PFSK-1 (cell line): ENCODE measurements at regions not wholly inside any gene's neighbourhood (a gene's known extent, or its start where the extent isn't known, plus 50 kb on each side); places are given as distances from the start of the nearest gene placed in this dataset.

ENCODE experiments used
- POLR2AphosphoS5 ChIP-seq: IDR thresholded peaks from 2 replicates; pipeline ENCODE4 v1.6.1; 2012; ENCODE audit warnings: low read depth, mild to moderate bottlenecking, control low read depth, low read length, moderate library complexity
- REST ChIP-seq, 2 experiments: IDR thresholded peaks; 2 replicates each; pipeline versions ENCODE4 v1.6.1 to v1.8.0; 2011 to 2012; ENCODE audit warnings: low read depth in 2 of 2, low read length in 2 of 2, control low read depth in 1 of 2, inconsistent platforms in 1 of 2, mild to moderate bottlenecking in 1 of 2, moderate library complexity in 1 of 2; ENCODE audit not compliant: insufficient read depth in 1 of 2
- TAF1 ChIP-seq: IDR thresholded peaks from 2 replicates; pipeline ENCODE4 v1.6.1; 2012; ENCODE audit warnings: low read length, control low read depth, borderline replicate concordance; ENCODE audit not compliant: insufficient read depth

- TF ChIP-seq REST (IDR thresholded peaks at IDR 0.05; ENCODE audit: insufficient read depth in 1 of 2, low read depth in 2 of 2, low read length in 2 of 2) (no peak), POLR2AphosphoS5 (no peak), TAF1 (no peak)
Measured at GRCh38 chr16:73390491-73390890, 342.6 kb upstream of the ZFHX3 start.
